H9 (cell line): ENCODE measurements at regions not wholly inside any gene's neighbourhood (a gene's known extent, or its start where the extent isn't known, plus 50 kb on each side); places are given as distances from the start of the nearest gene placed in this dataset.

Experiments used
- DNase-seq: peaks from one replicate; pipeline ENCODE4 v3.0.0-alpha.2; 2017
- H2AFZ ChIP-seq: one replicate; pipeline ENCODE4 v1.6.1; 2013; ENCODE audit warnings: mild to moderate bottlenecking, low read length, control low read depth, moderate library complexity
- H2AK5ac ChIP-seq: 2 replicates; pipeline ENCODE4 v1.6.1; 2013; ENCODE audit warnings: low read length, control low read depth, mixed read lengths; ENCODE audit not compliant: insufficient read length
- H2BK120ac ChIP-seq: one replicate; pipeline ENCODE4 v1.6.1; 2013; ENCODE audit warnings: low read depth, mild to moderate bottlenecking, low read length, control low read depth, inconsistent platforms; ENCODE audit not compliant: poor library complexity, severe bottlenecking
- H2BK12ac ChIP-seq: 2 replicates; pipeline ENCODE4 v1.6.1; 2013; ENCODE audit warnings: low read length, control low read depth, mixed read lengths, low read depth; ENCODE audit not compliant: insufficient read length
- H2BK15ac ChIP-seq: 2 replicates; pipeline ENCODE4 v1.6.1; 2013; ENCODE audit warnings: low read depth, low read length, control low read depth
- H2BK20ac ChIP-seq: one replicate; pipeline ENCODE4 v1.6.1; 2013; ENCODE audit warnings: low read depth, mild to moderate bottlenecking, low read length, control low read depth, inconsistent platforms; ENCODE audit not compliant: poor library complexity, severe bottlenecking
- H2BK5ac ChIP-seq: 2 replicates; pipeline ENCODE4 v1.6.1; 2013; ENCODE audit warnings: low read length, control low read depth, mixed read lengths; ENCODE audit not compliant: insufficient read length
- H3K14ac ChIP-seq: 2 replicates; pipeline ENCODE4 v1.6.1; 2013; ENCODE audit warnings: low read length, control low read depth; ENCODE audit not compliant: insufficient read depth
- H3K18ac ChIP-seq: 2 replicates; pipeline ENCODE4 v1.6.1; 2013; ENCODE audit warnings: low read depth, mild to moderate bottlenecking, mixed read lengths, low read length, control low read depth; ENCODE audit not compliant: insufficient read length
- H3K23ac ChIP-seq: 2 replicates; pipeline ENCODE4 v1.6.1; 2013; ENCODE audit warnings: low read length, control low read depth, mixed read lengths, low read depth; ENCODE audit not compliant: insufficient read length
- H3K23me2 ChIP-seq: 2 replicates; pipeline ENCODE4 v1.6.1; 2013; ENCODE audit warnings: low read depth, mild to moderate bottlenecking, mixed read lengths, low read length, control low read depth; ENCODE audit not compliant: insufficient read length, poor library complexity, severe bottlenecking
- H3K27ac ChIP-seq: 2 replicates; pipeline ENCODE4 v1.5.1; 2013; ENCODE audit warnings: low read length, control low read depth, mixed read lengths, low read depth; ENCODE audit not compliant: insufficient read length
- H3K27me3 ChIP-seq: 2 replicates; pipeline ENCODE4 v1.6.1; 2013; ENCODE audit warnings: low read length, control low read depth, inconsistent platforms; ENCODE audit not compliant: insufficient read depth
- H3K4ac ChIP-seq: 2 replicates; pipeline ENCODE4 v1.6.1; 2013; ENCODE audit warnings: low read depth, mild to moderate bottlenecking, control low read depth, inconsistent platforms, low read length, moderate library complexity
- H3K4me1 ChIP-seq: 2 replicates; pipeline ENCODE4 v1.6.1; 2013; ENCODE audit warnings: low read length, control low read depth, inconsistent platforms; ENCODE audit not compliant: insufficient read depth
- H3K4me2 ChIP-seq: 2 replicates; pipeline ENCODE4 v1.6.1; 2013; ENCODE audit warnings: low read length, control low read depth, mixed read lengths; ENCODE audit not compliant: insufficient read length, insufficient read depth
- H3K56ac ChIP-seq: 2 replicates; pipeline ENCODE4 v1.6.1; 2013; ENCODE audit warnings: low read depth, mild to moderate bottlenecking, mixed read lengths, low read length, control low read depth; ENCODE audit not compliant: insufficient read length
- H3K79me1 ChIP-seq: 2 replicates; pipeline ENCODE4 v1.6.1; 2013; ENCODE audit warnings: low read depth, mild to moderate bottlenecking, moderate library complexity, low read length, control low read depth, inconsistent platforms; ENCODE audit not compliant: insufficient read depth, poor library complexity, severe bottlenecking
- H3K79me2 ChIP-seq: 2 replicates; pipeline ENCODE4 v1.6.1; 2013; ENCODE audit warnings: low read length, control low read depth, inconsistent platforms; ENCODE audit not compliant: insufficient read depth
- H3K9ac ChIP-seq: 2 replicates; pipeline ENCODE4 v1.6.1; 2013; ENCODE audit warnings: low read length, control low read depth, mixed read lengths; ENCODE audit not compliant: insufficient read length; ENCODE audit errors: extremely low read depth
- H3K9me3 ChIP-seq: one replicate; pipeline ENCODE4 v1.6.1; 2013; ENCODE audit warnings: low read depth, low read length, inconsistent platforms; ENCODE audit not compliant: control insufficient read depth
- H3T11ph ChIP-seq: one replicate; pipeline ENCODE4 v1.6.1; 2013; ENCODE audit warnings: mild to moderate bottlenecking, low read length, control low read depth, inconsistent platforms
- H4K20me1 ChIP-seq: one replicate; pipeline ENCODE4 v1.6.1; 2013; ENCODE audit not compliant: control insufficient read depth, insufficient read length, insufficient read depth
- H4K5ac ChIP-seq: 2 replicates; pipeline ENCODE4 v1.6.1; 2013; ENCODE audit warnings: low read depth, mild to moderate bottlenecking, mixed read lengths, low read length, control low read depth; ENCODE audit not compliant: insufficient read length
- H4K8ac ChIP-seq: replicated peaks from 2 replicates; pipeline ENCODE4 v1.6.1; 2013; ENCODE audit warnings: low read length, control low read depth, mixed read lengths, low read depth; ENCODE audit not compliant: insufficient read length
- H4K91ac ChIP-seq: 2 replicates; pipeline ENCODE4 v1.6.1; 2013; ENCODE audit warnings: low read depth, mild to moderate bottlenecking, moderate library complexity, mixed read lengths, low read length, control low read depth; ENCODE audit not compliant: insufficient read length
- H3K27ac Mint-ChIP-seq, 3 experiments: 2 replicates in 2 of 3; 3 replicates in 1 of 3; pipeline ENCODE4 v1.8.0; 2020 to 2021; ENCODE audit warnings: mixed read lengths in 3 of 3, mild to moderate bottlenecking in 1 of 3, moderate library complexity in 1 of 3
- H3K27me3 Mint-ChIP-seq: 2 replicates; pipeline ENCODE4 v1.8.0; 2021; ENCODE audit warnings: low read depth, mild to moderate bottlenecking, moderate library complexity, mixed read lengths
- H3K36me3 Mint-ChIP-seq, 3 experiments: 2 replicates in 2 of 3; 3 replicates in 1 of 3; pipeline ENCODE4 v1.8.0; 2020 to 2021; ENCODE audit warnings: low read depth in 3 of 3, mixed read lengths in 3 of 3; ENCODE audit not compliant: insufficient read depth in 1 of 3
- H3K4me1 Mint-ChIP-seq, 2 experiments: 2 replicates each; pipeline ENCODE4 v1.8.0; 2020; ENCODE audit warnings: mixed read lengths in 2 of 2
- H3K4me3 Mint-ChIP-seq, 2 experiments: 2 replicates in 1 of 2; 3 replicates in 1 of 2; pipeline ENCODE4 v1.8.0; 2020 to 2021; ENCODE audit warnings: mild to moderate bottlenecking in 2 of 2, mixed read lengths in 2 of 2, moderate library complexity in 1 of 2
- H3K9me3 Mint-ChIP-seq, 2 experiments: 2 replicates in 1 of 2; 3 replicates in 1 of 2; pipeline ENCODE4 v1.8.0; 2020; ENCODE audit warnings: mild to moderate bottlenecking in 2 of 2, mixed read lengths in 2 of 2, moderate library complexity in 1 of 2
- CTCF ChIP-seq: fragments of 200-600 bp; sonication (generic); conservative IDR thresholded peaks from 3 replicates; pipeline ENCODE4 v1.8.0; 2021; ENCODE audit warnings: antibody characterized with exemption, mild to moderate bottlenecking
- WGBS: extraction: QIAGEN DNeasy Blood & Tissue Kit; methylation state at CpG from one replicate; pipeline ENCODE4 v1.1.7; 2013; ENCODE audit warnings: missing lambda C conversion rate, low lambda C conversion rate, mixed read lengths; ENCODE audit not compliant: insufficient read length; ENCODE audit errors: extremely low coverage; 5-methylcytosine and 5-hydroxymethylcytosine counted together

- Histone ChIP-seq H2AFZ (no peak overlapping the region), H3T11ph (no peak overlapping the region), H3K27ac (no peak overlapping the region), H3K79me1 (no peaks in the 10 kb centered on the region), H4K91ac (no peak overlapping the region), H3K79me2 (no peaks in the 10 kb centered on the region), H2AK5ac (no peak overlapping the region), H4K5ac (no peak overlapping the region), H3K4ac (no peak overlapping the region), H4K20me1 (no peaks in the 10 kb centered on the region), H2BK5ac (no peak overlapping the region), H3K23me2 (no peaks in the 10 kb centered on the region), H2BK120ac (no peak overlapping the region), H2BK12ac (no peak overlapping the region), H3K9me3 (no peaks in the 10 kb centered on the region), H4K8ac (no peak overlapping the region), H3K27me3 (no peaks in the 10 kb centered on the region), H3K18ac (no peak overlapping the region), H3K23ac (no peak overlapping the region), H2BK15ac (no peak overlapping the region), H2BK20ac (no peak overlapping the region), H3K4me1 (no peaks in the 10 kb centered on the region), H3K4me2 (no peak overlapping the region), H3K14ac (no peak overlapping the region), H3K56ac (no peak overlapping the region), H3K9ac (no peak overlapping the region)
- Mint-ChIP-seq H3K27me3 (no peaks in the 10 kb centered on the region), H3K4me3 (no peak overlapping the region), H3K9me3 (no peaks in the 10 kb centered on the region), H3K4me1 (peaks cover 2 to 10% of the 10 kb centered on the region in 2 experiments; a peak in 3 of 4 replicates), H3K27ac (no peak overlapping the region), H3K36me3 (no peaks in the 10 kb centered on the region)
- whole genome bisulfite sequencing: no CpG with 5 or more reads among the region's 3 CpGs
- TF ChIP-seq CTCF: no peak
- no peak for DNase-seq
These were observed 773.0 kb upstream of the HS6ST1 start for GRCh38 chr2:129091620-129092019.
